HG03066 (cell line): ENCODE measurements at regions not wholly inside any gene's neighbourhood (a gene's known extent, or its start where the extent isn't known, plus 50 kb on each side); places are given as distances from the start of the nearest gene placed in this dataset.

Experiments used
- ATAC-seq: cut with Tn5 transposase; IDR thresholded peaks from one replicate; pipeline ENCODE4 v1.9.1; 2021; ENCODE audit warnings: low read depth; ENCODE audit not compliant: unreplicated experiment

DNA sequence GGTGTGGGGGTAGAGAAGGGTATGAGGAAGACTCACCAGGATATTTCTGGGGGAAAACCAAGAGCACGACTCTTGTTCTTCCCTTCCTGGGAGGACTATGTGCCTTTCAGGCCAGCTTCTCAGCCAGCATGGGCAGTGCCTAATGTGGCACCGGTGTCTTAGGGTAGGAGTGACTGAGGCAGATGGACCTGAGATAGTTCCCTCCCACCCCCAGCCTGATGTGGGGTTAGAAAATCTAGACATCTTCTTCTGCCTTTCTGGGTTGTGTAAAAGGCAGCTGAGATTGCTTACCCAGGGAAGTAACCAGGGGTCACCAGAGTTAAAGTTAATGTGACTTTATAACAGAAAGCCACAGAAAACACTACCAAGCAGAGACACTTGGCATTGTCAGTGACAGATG, 127.3 kb downstream of the TMA16 start:
- ATAC-seq, result no peak

DNA sequence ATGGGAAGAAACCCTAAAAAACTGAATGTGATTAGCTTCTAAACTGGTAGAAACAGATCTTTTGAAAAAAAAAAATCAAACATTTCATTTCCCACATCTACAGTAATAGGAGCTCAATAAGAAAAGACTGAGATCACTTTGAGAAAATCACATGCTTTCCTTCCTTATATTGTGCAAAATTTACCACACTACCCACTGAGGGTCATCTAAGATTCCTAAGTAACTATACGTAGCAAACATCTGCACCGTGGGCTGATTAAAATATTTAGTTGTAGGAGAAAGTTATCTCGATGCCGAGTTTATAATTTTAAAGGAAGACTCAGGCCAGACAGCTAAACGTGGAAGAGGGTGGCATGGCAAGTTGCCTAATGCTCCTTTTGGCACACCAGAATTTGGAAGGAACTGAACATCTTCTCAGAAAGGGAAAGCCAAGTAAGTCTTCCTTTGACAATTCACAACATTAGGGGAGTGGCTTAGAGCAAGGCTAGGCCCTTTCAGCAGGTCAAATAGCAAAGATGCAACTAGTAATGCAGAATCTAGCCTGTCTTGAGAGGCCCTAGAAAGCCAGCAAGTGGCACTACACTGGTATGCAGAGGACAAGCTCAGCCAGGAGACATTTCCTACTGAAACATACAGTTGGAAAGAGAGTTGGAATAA, 128.0 kb downstream of the TMA16 start:
- ATAC-seq, result no peak

DNA sequence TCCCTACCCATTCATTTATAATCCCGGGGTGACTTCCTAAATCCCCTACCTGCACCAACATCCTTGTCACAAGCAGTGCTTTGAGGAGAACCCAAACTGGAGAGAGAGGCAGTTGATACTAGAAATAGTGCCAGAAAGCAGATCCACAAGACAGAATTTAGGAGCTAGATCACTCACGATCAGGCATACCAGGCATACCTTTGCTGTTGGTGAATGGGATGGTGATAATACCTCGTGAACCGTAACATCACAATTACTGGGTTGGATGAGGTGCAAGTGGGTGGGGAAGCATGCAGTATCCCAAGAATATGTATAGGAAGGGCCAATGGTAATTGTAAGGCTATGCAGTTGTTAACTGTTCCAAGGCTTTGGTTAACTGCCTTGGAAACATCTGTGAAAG, 129.3 kb downstream of the TMA16 start:
- no peak for ATAC-seq

DNA sequence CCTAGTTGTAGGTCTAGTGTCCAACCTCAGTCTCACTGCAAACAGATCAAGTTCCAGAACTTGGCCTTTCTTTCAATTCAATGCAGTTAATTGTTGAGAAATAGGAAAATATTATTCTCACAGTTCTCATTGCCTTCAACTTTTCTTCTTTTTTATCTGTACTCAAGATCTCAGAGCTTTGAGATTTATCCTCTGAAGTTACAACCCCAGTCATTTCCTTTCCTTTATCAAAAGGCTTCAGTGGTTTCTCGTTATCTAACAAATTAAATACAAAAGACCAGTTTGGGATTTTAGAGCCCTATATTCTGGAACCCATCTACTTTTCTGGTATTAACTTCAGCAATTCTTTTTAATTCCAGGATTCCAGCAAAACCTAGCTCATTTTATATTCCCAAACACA, 130.2 kb downstream of the TMA16 start:
- ATAC-seq, result no peak

DNA sequence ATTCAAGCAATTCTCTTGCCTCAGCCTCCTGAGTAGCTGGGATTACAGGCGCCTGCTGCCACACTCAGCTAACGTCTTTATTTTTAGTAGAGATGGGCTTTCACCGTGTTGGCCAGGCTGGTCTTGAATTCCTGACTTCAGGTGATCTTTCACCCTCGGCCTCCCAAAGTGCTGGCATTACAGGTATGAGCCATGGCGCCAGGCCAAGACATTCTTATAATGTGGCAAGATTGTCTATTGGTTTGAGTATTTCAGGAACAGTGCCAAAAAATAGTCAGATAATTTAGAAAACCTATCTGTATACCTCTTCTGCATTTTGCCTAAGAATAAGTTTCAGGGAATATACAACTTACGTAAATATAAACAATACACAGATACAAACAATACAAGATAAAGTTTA, 136.8 kb downstream of the TMA16 start:
- ATAC-seq, result no peak

DNA sequence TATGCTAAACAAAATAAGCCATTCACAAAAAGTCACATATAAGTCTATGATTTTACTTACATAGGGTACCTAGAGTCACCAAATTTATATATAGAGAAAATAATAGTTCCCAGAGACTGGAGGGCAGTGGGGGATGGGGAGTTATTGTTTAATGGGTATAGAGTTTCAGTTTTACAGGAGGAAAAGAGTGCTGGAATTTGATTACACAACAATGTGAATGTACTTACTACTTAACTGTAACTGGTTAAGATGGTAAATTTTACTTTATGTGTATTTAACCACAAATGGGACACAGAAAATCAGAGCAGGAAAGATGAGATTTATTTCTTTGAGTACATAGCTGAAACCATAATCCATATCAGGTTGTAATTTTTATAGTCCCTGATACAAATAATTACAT, 144.4 kb downstream of the TMA16 start:
- no peak for ATAC-seq

DNA sequence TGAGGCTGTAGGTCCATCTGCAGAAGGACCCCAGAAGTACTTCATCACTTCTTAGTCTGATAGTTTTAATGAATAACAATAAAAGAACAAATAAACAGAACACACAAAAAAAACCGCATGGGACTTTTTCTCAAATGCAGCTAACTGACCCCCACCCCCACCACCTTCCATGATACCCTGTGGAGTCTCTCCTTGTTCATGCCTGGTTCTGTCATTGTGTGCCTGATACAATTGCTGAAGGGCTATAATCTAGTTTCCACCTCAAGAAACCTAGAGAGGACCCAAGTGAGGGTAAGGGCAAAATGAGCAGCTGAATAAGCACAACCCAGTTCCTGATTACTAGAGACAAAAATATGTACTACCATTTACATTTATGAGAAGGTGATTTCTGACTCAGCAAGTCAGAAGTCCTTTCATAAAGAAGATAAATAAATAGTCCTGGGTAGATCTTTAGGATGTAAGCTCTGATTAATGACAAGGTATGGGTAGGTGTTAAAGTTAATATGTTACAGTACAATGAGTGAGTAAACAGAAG, 155.1 kb downstream of the TMA16 start:
- no peak for ATAC-seq

DNA sequence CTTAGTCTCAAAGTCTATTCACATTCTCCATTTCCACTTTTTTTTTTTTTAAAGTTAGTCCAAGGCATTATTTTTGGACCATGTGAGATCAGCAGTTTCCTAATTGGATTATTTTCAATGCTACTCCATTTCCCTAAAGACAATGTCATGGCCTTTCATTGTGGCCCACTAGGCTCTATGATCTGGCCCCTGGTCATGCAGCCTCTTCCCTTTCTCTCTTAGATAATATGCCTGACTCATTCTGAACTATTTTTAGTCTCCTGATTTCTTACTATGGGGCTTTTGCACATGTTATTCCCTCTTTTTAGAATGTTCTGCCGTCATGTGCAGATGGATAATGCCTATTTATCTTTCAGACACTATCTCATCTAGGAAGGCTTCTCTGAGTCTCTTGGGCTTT, 157.3 kb downstream of the TMA16 start:
- no peak for ATAC-seq

DNA sequence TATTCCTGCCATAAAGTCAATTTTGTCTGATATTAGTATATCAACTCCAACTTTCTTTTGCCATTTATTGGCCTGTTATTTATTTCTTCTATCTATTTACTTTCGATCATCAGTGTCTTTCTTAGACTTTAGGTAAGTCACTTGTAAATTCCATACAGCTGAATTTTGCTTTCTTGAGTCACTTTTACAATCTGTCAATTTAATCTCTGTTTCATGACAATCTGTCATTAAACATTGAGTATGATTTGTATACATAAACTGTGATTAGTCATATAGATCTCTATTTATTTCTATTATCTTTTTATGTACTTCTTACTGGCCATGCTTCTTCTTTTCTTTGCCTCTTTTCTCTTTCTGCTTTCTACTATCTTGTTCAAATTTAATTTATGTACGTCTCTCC, 160.1 kb downstream of the TMA16 start:
- no peak for ATAC-seq

DNA sequence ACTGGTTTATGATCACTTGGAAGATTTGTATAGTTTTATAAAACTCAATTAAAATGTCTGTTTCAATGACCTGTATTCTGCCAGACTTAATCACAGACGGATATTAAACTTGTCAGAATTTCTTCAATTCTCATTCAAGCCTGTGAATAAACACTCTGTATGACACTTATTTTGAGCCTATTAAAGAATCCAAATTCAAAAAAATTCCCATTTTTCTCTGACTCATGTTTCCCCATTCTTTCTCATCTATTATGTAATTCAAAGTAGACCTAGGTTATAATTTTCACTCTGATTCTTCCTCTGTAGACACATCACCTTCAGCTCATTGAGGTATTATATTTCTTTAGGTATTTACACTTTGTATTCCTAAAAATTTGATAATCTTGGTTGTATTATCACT, 166.1 kb downstream of the TMA16 start:
- ATAC-seq, result no peak

DNA sequence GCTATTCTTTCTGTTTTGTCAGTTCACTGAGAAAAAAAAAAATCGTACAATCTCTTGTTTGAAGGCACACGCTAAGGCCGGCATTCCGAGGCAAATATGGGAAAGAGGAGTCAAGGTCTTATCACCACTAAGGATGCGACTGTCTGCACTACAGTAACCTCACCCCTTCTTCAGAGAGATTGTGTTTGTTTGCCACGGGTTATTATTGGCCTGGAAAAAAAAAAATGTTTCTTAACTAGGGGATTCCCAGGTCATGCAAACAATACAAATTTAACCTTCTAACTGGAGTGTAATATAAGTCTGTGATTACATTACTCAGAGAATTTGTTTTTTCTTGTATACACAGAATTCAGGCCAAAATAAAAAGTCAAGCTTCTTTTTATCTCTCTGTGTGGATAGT, 168.3 kb downstream of the TMA16 start:
- no peak for ATAC-seq

DNA sequence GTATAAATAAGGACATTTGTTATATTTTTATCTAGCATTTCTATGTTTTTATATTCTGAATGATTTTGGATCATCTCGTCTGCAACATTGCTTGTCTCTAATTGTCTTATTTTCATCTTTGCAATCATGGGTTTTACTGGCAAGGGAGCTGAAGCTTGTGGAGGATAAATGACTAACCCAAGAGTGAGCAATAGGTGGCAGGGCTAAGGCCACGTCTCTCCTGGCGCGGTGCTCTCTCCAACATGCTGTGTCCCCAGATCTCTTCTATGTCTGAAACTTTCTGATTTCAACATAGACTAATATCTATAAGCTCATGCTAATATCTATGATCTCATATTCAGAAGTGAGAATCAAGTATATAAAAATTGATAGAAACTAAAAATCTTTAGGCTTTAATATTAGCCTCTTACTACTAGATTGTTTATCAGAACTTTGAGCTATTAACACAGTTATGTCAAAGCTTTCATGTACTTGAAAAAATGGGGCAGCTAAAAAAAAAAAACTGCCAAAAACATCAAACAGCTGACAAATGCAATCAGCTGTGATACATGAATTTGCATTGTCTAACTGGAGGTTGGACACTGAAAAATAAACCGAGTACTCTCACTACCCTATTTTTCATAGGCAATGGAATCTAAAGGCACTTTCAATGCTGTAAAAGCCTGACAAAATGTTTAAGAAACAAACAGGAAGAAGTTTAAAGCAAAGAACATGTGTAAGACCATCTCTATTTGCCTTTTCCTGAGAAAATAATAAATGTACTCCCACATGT, 169.2 kb downstream of the TMA16 start:
- peak; percentile 78 for ATAC-seq

DNA sequence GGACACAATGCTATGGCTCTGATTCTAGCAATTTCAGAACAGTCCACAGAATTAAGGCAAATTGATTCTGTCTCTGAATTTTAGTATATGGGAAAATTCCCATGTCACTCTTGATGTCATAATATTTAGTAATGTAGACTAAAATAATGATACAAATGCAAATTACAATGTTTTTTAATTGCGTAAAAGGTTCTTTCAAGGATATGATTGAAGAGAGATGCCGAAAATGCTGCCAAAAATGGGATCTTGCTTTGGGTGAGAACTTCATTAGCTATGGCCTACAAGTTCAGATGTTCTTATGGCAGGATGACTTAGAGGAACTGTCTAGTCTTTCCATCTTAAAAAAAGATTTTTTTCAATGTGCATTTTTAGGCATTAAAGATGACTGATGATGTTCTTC, 170.6 kb downstream of the TMA16 start:
- no peak for ATAC-seq

DNA sequence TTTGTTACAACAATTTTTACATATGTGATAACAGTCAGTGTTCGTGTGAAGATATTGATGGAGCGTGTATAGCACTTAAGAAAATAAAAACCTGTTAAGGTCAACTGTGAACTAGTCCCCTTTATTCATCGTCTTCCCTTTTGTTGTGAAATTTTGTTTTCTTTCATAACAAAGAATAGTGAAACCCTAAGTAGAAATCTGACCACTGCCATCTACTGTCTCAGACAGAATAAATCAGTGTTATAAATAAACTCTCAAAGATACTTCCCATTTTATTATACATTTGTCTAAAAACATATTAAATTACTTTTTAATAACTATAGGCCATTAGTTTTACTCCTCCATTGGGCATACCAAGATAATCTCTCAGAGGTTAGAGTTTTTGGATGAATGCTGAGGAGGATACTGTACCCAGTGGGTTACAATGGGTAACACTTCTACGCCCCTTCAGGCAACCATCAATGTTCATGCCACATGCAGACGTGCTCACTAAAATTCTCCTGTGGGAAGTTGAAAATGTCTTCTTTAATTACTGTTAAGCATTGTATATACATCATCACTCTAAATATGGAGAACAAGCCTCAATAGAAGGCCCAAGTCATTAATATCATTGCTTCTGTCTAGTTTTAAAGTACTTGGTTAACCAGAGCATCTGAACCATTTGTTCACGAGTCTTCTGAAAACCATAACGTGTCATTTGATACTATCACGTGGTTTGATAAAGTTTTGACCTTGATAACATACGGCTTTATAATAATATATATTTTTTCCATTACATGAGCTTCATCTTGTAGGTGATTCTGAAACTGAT, 171.2 kb downstream of the TMA16 start:
- peak; percentile 34 for ATAC-seq

DNA sequence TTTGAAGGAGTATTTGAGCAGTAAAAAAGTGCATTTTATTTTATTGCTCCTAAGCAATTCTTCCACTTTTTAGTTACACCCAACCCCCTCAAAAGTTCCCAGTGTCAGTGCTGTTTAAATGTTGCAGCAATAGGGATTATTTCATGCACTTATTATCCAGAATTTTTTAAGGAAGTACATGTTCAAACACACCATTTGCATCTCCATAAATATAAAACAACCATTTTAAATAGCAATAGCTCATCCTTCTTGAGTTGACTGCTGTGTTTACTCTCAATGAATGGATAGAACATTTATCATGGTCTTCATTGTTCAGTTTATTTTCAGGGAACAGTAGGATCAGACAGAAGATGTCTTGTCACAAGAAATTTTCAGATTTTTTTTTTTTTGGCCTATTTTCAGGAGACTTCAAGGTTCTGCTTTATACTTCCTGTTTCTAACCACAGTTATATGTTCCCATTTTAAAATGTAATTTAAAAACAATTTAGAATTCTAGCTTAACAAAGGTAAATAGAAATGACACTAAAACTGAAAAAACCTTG, 171.9 kb downstream of the TMA16 start:
- ATAC-seq, result no peak

DNA sequence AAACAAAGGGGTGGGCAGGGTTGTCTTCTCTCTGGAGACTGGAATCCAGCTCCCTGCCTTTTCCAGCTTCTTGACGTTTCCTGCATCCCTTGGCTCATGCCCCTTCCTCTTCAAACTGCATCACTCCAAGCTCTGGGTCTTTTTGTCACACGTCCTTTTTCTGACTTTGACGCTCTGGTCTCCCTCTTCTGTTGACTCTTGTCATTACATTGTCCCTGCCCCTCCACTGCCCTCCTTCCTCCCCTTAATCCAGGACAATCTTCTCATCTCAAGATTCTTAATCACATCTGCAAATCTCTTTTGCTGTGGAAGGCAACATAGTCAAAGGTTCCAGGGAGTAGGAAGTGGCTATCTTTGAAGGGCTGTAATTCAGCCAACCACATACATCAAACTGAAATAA, 178.3 kb downstream of the TMA16 start:
- ATAC-seq, result no peak

DNA sequence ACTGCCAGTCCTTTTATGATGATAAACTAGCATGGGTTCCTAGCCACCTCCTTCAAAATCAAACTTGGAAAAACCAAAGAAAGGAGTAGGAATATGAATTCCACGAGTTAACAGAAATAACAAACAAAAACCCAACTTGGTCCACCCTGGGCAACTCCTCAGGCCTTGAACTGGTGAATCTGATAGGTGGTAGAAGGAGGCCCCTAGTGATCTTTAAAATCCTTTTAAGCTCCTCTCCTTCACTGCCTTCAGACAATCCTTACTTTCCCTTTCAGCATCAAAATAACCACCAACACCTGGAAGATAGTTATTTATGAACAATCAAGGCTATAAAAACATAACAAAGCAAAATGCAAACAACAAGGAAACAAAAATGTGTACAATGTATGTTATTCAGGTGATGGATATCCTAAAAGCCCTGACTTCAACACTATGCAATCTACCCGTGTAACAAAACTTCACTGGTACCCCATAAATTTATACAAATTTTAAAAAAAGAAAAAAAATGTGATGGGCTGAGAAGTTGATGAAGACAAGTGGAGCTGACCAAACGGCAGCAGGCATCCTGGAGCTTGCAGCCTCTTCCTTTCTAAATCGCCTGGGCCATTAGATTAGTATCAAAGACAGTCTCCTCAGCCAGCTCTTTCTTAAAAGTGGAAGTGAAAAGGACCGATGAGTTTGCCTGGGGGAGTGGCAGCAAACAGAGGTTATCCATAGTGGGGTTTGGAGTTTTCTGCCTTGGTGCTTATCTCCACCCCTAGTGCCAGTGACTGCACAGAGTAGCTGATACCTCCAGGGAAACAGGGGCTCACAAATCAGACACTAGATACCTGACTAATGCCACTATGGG, 179.6 kb downstream of the TMA16 start:
- peak; percentile 57 for ATAC-seq

DNA sequence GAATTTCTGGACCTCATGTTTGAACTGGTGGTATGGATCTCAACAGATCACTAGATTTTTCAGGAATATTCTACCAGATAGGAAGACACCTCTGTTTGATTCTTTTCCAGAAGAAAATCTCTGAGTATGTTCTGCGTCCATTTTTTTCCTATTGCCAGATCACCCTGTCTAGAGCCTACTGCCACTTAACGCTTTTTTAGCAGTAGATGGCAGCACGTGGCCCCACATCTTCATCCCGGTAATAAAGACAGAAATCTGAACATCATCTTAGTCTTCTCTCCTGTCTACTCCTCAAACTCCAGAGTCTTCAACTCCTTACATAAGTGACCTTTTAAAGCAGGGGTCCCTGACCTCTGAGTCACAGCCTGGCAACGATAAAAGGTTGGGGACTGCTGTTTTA, 184.7 kb downstream of the TMA16 start:
- no peak for ATAC-seq

DNA sequence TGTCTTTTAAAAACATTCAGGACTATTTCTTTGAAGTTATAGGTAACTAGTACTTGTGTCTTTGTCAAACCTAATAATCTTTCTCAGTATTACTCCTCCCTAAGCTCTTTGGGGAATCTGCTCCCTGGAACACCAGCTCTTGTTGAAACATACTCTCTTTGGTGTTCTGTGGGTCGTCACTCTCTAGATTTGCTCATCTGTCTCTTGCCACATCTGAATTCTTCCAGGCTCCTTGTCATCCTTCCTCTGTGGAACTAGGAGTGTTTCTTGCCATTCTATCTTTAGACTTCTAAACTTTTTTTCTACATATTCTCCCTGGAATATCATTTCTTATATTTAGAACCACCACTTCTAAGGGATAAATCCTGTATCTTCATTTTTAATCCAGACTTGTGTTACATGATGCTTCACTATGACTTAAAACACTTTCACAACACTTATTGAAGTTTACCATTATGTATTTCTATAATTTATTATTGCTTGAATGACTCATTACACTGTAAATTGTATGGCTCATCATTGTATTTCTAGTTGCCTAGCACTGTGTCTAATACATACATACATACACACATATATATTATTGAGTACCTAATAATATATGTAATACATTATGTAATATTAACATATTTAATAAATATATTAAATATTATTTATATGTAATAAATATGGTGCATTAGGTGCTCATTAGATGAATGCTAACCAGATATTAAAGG, 186.1 kb downstream of the TMA16 start:
- no peak for ATAC-seq
